Cardiac septum (tissue), 1 donor: ENCODE measurements at regions not wholly inside any gene's neighbourhood (a gene's known extent, or its start where the extent isn't known, plus 50 kb on each side); places are given as distances from the start of the nearest gene placed in this dataset.
"Not testable (repeated sequence)": the region's sequence is repeated elsewhere in the genome, so short reads cannot be mapped to it uniquely, and the experiment has no call there.

Experiments used
- DNase-seq: peaks from one replicate; pipeline ENCODE4 v3.0.0-alpha.2; 2020; ENCODE audit warnings: low spot score
- intact Hi-C: fragments of 100-400 bp; cut with DNase I; formaldehyde crosslinking; loops from one replicate; pipeline ENCODE4 v1.14.0; 2022
- donor health status: DM: no; HTN: no; CAD: no.

DNA sequence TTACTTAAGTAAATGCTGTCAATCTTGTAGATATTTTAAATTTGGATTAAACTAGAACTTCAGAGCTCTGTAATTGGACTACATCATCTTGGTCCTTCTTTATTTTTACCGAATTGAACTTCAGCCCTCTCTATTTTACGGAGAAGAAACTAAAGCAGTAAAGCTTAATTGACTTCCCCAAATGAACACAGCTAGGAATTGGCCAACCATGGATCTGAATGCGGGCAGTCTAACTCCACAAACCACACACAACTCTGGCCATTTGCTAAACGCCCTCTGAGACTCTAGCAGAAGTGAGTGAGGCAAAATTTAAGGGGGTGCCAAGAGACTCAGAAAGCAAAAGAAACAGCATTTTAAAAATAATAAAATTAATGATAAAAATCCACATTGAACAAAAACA is 86.3 kb upstream of the KCTD1 start:
- intact Hi-C loops: no loop called here

GRCh38 chr18:26631135-26631534 is 82.8 kb upstream of the KCTD1 start:
- DNase-seq: no peak
- intact Hi-C loops: no loop called here

More for the DNA sequence above, 86.3 kb upstream of the KCTD1 start:
- no peak for DNase-seq

DNA sequence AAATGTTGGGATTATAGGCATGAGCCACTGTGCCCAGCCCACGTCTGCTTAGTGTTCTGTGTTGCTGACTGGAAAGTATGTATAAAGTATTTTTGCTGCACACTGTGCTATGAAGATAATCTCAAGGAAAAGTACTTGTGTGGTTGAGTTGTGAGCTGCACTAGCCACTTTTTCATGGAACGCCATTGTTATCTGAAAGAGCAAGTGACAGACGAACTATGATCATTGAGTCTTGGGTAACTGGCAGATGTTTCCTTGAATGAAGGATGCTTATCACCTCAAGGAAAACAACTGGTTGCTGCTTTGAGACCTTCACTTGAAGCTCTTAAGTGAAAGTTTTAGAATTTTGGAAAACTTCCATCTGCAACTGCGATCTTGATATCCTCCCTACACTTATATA is 82.2 kb upstream of the KCTD1 start:
- intact Hi-C loops: no loop called here
- DNase-seq: no peak

- intact Hi-C loops: no loop called here
- no peak for DNase-seq
Measured at GRCh38 chr18:26628017-26628416, 79.7 kb upstream of the KCTD1 start.

DNA sequence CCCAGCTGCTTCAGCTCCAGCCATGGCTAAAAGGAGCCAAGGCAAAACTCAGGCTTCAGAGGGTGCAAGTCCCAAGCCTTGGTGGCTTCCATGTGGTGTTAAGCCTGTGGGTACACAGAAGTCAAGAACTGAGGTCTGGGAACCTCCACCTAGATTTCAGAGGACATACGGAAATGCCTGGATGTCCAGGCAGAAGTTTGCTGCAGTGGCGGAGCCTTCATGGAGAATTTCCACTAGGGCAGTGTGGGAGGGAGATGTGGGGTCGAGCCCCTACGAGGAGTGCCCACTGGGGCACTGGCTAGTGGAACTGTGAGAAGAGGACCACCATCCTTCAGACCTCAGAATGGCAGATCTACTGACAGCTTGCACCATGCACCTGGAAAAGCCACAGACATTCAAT is 76.1 kb upstream of the KCTD1 start:
- intact Hi-C loops: loop anchor here (5.0 kb wide), 1 partner anchor 148 kb away; no protein-coding TSS in a partner anchor
- DNase-seq: no peak

DNA sequence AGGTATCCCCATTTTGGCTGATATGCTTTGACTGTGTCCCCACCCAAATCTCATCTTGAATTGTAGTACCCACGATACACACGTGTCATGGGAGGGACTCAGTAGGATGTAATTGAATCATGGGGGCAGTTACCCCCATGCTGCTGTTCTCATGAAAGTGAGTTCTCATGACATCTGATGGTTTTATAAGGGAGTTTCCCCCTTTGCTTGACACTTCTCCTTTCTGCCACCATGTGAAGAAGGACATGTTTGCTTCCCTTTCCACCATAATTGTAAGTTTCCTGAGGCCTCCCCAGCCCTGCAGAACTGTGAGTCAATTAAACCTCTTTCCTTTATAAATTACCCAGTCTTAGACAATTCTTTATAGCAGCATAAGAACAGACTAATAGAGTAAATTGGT is 75.0 kb upstream of the KCTD1 start:
- intact Hi-C loops: loop anchor here (5.0 kb wide), 1 partner anchor 149 kb away; no protein-coding TSS in a partner anchor
- DNase-seq: not testable (repeated sequence)

GRCh38 chr18:26621161-26622026 is 73.0 kb upstream of the KCTD1 start:
- intact Hi-C loops: loop anchor here (5.0 kb wide), 1 partner anchor 151 kb away; no protein-coding TSS in a partner anchor
- DNase-seq: no peak

- intact Hi-C loops: no loop called here
- DNase-seq: no peak
Measured at GRCh38 chr18:26619350-26619749, 71.0 kb upstream of the KCTD1 start.

- no peak for DNase-seq
- intact Hi-C loops: no loop called here
Measured at GRCh38 chr18:26618135-26618534, 69.8 kb upstream of the KCTD1 start.

GRCh38 chr18:26617151-26617554 is 68.8 kb upstream of the KCTD1 start:
- intact Hi-C loops: no loop called here
- no peak for DNase-seq

DNA sequence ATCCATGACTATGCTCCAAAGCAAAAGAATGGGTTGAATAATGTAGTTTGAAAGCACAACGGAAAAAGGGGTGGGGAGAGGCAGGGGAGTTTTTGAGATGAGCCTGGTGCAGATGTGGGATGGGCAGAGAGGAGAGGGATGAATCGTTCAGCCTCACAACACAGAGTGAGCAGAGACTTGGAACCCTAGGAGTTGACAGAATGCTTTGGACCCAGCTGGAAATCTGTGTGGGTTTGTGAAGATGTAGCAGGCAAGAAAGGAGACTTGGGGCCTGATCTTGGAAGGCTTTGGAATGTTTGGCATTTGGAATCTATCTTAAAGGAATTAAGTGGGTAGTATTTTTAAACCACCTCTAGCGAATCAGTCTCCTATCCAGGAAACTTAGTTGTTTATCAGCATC is 66.0 kb upstream of the KCTD1 start:
- intact Hi-C loops: no loop called here
- DNase-seq: no peak
